ENCODE measurements at regions not wholly inside any gene's neighbourhood (a gene's known extent, or its start where the extent isn't known, plus 50 kb on each side); places are given as distances from the start of the nearest gene placed in this dataset.

DNA sequence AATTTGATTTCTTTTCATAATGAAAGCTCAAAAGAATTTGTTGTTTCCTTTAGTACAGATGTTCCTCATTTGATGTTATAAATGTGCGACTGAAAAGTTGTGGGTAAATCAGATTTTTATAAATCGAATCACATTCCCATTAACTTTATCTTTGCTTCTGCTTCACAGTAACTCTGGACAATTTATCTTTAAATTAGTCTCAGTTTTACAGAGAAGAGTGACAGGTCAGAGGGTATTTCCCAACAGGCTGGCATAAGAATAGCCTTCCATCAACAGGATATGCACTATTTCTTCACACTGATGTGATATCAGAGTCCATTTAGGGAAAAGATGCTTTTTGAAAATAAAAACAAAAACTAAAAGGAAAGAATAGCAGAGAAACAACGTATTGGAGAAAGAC is 286.9 kb downstream of the FRK start:
- CTCF ChIA-PET (ENCODE audit: low intra/inter-chr PET ratio, low total read pairs) = no interaction called here
- Histone ChIP-seq H3K27me3 (ENCODE audit: control insufficient read depth in 1 of 2, insufficient read depth in 2 of 2, low read length in 2 of 2) (no peaks in the 10 kb centered on the region), H3K9ac (ENCODE audit: insufficient read depth, low read depth, low read length) (no peak overlapping the region), H3K9me3 (ENCODE audit: low read length) (no peaks in the 10 kb centered on the region), H3K36me3 (replicated peaks in 1 of 2; ENCODE audit: control insufficient read depth in 1 of 2, insufficient read depth in 2 of 2, low read length in 2 of 2) (no peaks in the 10 kb centered on the region), H3K27ac (ENCODE audit: extremely low read length, insufficient read depth, low read length) (no peak overlapping the region), H3K4me1 (ENCODE audit: insufficient read depth, low read length) (no peaks in the 10 kb centered on the region), H4K20me1 (ENCODE audit: insufficient read depth, low read length) (no peaks in the 10 kb centered on the region), H3K79me2 (ENCODE audit: insufficient read depth, low read length) (no peaks in the 10 kb centered on the region), H3K4me3 (replicated peaks in 1 of 3; ENCODE audit: insufficient read depth in 1 of 3, low read depth in 2 of 3, low read length in 3 of 3) (no peak overlapping the region), H2AFZ (ENCODE audit: low read length) (no peak overlapping the region), H3K4me2 (ENCODE audit: low read depth, low read length) (no peak overlapping the region)
- ATAC-seq = no peak
- WGBS (ENCODE audit: low lambda C conversion rate) = 15% methylated on average over 3 of the region's 3 CpGs
- DNase-seq (ENCODE audit: low spot score) = no peak
- intact Hi-C loops (cut with micrococcal nuclease; ENCODE audit: unreplicated experiment) = no loop called here
- no TSS peak for BruUV-seq (replicated peaks)
- no peak for FAIRE-seq
- POLR2A ChIA-PET = no interaction called here
- in situ Hi-C loops (cut with HindIII; ENCODE audit: extremely low pct_ligation_motif_present, low pct_unique_long_range_greater_than_20kb) = no loop called here
- TF ChIP-seq MED1 (CRISPR knock-in tag; IDR thresholded peaks at IDR 0.05) = no peak
- no peak for TF ChIP-seq RBAK (CRISPR knock-in tag; IDR thresholded peaks at IDR 0.05)
- TF ChIP-seq, protein P1, sequence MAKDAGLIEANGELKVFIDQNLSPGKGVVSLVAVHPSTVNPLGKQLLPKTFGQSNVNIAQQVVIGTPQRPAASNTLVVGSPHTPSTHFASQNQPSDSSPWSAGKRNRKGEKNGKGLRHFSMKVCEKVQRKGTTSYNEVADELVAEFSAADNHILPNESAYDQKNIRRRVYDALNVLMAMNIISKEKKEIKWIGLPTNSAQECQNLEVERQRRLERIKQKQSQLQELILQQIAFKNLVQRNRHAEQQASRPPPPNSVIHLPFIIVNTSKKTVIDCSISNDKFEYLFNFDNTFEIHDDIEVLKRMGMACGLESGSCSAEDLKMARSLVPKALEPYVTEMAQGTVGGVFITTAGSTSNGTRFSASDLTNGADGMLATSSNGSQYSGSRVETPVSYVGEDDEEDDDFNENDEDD (CRISPR knock-in tag; IDR thresholded peaks at IDR 0.05; ENCODE audit: borderline replicate concordance) = no peak
- TF ChIP-seq ZNF383 (CRISPR knock-in tag; IDR thresholded peaks at IDR 0.05; ENCODE audit: borderline replicate concordance) = no peak
- TF ChIP-seq ZNF737 (CRISPR knock-in tag; IDR thresholded peaks at IDR 0.05; ENCODE audit: borderline replicate concordance) = no peak
- TF ChIP-seq SP2 (CRISPR knock-in tag; IDR thresholded peaks at IDR 0.05) = no peak
- TF ChIP-seq SOX13 (IDR thresholded peaks at IDR 0.05) = no peak
- TF ChIP-seq SOX13 (CRISPR knock-in tag; conservative IDR thresholded peaks at IDR 0.05 in 1 of 2, IDR thresholded peaks at IDR 0.05 in 1 of 2) = no peak
- no peak for TF ChIP-seq ZNF790 (CRISPR knock-in tag; IDR thresholded peaks at IDR 0.05; ENCODE audit: borderline replicate concordance)
- TF ChIP-seq GFI1 (CRISPR knock-in tag; IDR thresholded peaks at IDR 0.05; ENCODE audit: borderline replicate concordance) = no peak
- no peak for TF ChIP-seq AGO2 (optimal IDR thresholded peaks at IDR 0.05; ENCODE audit: low read depth, low read length)
- TF ChIP-seq, protein P2, sequence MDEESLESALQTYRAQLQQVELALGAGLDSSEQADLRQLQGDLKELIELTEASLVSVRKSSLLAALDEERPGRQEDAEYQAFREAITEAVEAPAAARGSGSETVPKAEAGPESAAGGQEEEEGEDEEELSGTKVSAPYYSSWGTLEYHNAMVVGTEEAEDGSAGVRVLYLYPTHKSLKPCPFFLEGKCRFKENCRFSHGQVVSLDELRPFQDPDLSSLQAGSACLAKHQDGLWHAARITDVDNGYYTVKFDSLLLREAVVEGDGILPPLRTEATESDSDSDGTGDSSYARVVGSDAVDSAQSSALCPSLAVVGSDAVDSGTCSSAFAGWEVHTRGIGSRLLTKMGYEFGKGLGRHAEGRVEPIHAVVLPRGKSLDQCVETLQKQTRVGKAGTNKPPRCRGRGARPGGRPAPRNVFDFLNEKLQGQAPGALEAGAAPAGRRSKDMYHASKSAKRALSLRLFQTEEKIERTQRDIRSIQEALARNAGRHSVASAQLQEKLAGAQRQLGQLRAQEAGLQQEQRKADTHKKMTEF (CRISPR knock-in tag; IDR thresholded peaks at IDR 0.05) = no peak
- no peak for TF ChIP-seq NPAS2 (CRISPR knock-in tag; IDR thresholded peaks at IDR 0.05; ENCODE audit: borderline replicate concordance)
- TF ChIP-seq, protein P3, sequence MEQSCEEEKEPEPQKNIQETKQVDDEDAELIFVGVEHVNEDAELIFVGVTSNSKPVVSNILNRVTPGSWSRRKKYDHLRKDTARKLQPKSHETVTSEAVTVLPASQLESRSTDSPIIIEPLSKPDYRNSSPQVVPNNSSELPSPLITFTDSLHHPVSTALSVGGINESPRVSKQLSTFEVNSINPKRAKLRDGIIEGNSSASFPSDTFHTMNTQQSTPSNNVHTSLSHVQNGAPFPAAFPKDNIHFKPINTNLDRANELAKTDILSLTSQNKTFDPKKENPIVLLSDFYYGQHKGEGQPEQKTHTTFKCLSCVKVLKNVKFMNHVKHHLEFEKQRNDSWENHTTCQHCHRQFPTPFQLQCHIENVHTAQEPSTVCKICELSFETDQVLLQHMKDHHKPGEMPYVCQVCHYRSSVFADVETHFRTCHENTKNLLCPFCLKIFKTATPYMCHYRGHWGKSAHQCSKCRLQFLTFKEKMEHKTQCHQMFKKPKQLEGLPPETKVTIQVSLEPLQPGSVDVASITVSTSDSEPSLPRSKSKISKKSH (CRISPR knock-in tag; IDR thresholded peaks at IDR 0.05; ENCODE audit: borderline replicate concordance) = no peak

Measured in HepG2 (cell line).